ENCODE measurements at regions not wholly inside any gene's neighbourhood (a gene's known extent, or its start where the extent isn't known, plus 50 kb on each side); places are given as distances from the start of the nearest gene placed in this dataset.

GRCh38 chr3:170725285-170725731 lies 139.4 kb upstream of the SLC7A14 start:
- TF ChIP-seq POLR2AphosphoS5 (IDR thresholded peaks at IDR 0.05; ENCODE audit: low read depth, low read length) (no peak), POLR2A (IDR thresholded peaks at IDR 0.05; ENCODE audit: low read depth, low read length) (no peak)
